Cardiac fibroblast (primary cell): ENCODE measurements at regions not wholly inside any gene's neighbourhood (a gene's known extent, or its start where the extent isn't known, plus 50 kb on each side); places are given as distances from the start of the nearest gene placed in this dataset.
"Not testable (repeated sequence)": the region's sequence is repeated elsewhere in the genome, so short reads cannot be mapped to it uniquely, and the experiment has no call there.

Experiments used
- DNase-seq, 2 donors: peaks; one replicate each; pipeline versions ENCODE4 v3.0.0 to v3.0.0-alpha.2; 2010; ENCODE audit warnings: low read depth in 2 of 2
- H3K4me3 ChIP-seq, 2 donors: replicated peaks in 1 of 2; 1 replicate in 1 of 2; 2 replicates in 1 of 2; pipeline ENCODE4 v1.5.1; 2011; ENCODE audit warnings: low read depth in 2 of 2, low read length in 2 of 2, mild to moderate bottlenecking in 2 of 2, moderate library complexity in 1 of 2

DNA sequence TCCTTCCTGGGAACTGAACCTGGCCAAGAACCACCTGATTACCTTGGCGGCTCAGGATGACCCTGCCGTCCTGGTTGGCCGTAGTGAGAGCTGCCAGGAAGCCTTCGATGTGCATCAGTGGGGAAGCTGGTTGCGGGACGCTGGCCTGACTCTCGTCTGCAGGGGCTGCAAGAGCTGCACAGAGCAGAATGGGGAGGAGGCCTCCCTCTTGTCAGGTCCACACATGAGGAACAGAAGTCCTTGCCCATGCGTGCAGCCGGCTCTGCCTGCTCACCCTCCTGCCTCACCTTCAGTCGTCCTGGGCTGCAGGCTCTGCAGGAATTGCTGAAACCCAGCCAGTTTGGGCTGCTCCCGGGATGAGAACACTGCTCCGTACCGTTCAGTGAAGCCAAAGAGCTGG lies 182.3 kb downstream of the KLRB1 start:
- DNase-seq, H3K4me3 ChIP-seq: not testable (repeated sequence)

DNA sequence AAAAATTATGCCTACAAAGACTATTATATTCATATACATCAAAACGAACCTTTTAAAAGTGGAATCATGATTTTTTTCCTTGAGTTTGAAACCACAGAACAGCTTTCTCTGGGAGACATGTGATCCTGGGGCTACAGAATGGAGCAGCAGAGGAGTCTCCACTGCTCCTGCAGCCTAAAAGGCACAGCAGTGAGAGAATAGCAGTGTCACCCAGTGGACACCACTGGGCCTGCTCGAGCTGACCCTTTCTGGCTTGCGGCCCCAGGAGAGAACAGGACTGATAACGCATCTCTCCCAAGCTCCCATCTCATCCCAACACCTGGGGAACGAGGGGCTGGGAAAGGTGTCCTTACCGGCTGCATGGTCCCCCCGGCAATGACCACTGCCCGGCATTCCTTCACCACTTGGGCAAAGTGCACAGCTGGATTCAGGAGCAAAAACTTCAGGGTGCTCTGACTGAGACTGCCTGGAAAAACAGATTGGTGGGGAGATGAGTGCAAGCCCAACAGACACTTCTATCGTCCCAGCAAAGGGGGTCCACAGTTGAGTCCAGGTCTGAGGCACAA lies 183.5 kb downstream of the KLRB1 start:
- DNase-seq, H3K4me3 ChIP-seq: not testable (repeated sequence)

DNA sequence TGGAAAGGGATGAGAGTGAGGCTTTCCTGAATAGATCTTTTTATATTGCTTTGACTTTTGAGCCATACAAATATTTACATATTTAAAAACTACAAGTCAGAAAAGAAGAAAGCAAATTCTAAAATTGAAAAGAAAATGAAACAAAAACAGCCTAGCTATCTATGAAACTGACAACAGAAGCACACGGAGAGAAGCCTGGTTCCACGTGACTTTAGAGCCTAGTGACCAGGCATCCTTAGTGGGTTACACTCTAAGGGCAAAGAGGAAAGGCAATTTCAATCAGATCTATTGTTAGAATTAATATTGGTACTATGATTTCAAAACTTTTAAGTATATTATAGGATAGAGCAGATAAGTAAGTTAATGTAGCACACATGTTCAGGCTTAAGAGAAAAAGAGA lies 185.0 kb downstream of the KLRB1 start:
- H3K4me3 ChIP-seq, DNase-seq: not testable (repeated sequence)

DNA sequence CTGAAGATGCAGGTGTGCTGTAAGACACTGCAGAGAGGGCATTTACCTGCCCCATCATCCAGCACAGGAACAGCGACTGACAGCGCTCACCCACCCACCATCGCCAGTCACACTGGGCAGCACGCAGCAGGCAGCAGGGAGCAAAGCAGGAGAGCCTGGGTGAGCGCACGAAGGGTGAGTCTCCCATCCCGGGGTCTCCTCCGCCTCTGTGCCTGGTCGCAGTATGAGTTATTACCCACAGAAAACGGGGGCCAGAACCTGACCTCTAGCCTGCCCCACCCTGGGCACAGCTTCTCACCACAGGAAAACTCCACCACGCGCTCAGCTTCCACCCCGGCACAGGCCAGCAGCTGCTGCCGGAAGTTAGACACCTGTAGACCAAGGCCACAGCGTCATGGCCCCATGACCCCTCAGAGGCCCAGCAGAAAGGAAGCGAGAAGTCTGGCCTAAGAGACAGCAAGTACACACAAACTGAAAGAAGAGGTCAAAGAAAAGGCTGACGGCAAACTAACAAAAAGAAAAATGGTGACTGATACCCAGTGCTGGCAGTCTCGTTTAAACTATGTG lies 186.1 kb downstream of the KLRB1 start:
- H3K4me3 ChIP-seq, DNase-seq: not testable (repeated sequence)

DNA sequence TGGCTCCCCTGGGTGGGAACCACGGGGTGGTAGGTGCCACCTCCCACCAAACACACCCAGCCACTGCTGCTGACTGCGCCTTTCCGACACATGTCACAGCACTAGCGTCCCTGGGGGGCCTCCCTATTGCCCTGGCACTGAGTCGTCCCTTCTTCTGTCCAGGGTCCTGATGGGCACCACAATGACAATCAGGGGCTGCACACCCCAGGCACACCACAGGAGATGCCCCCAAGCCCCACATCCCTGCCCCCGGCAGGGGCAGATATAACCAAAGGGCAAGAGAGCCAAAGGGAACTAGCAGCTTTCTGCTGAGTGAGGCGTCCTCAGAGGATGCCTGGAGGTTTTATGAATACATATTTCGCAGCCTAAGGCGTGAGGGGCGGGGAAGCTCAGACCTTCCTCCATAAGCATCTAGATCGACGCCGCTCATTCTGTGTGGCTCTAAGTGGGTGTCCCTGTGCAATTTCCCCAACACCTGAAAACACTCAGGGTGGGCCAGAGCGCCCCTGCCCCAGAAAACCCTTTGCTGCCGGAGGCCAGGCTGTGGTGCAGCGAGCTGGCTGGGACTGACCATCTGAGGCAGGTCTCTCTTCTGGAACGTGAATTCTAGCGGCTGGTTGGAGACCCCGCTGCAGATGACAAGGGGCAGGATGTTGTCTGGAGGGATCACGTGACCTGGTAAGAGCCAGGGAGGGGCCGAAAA lies 186.7 kb downstream of the KLRB1 start:
- H3K4me3 ChIP-seq, DNase-seq: not testable (repeated sequence)

DNA sequence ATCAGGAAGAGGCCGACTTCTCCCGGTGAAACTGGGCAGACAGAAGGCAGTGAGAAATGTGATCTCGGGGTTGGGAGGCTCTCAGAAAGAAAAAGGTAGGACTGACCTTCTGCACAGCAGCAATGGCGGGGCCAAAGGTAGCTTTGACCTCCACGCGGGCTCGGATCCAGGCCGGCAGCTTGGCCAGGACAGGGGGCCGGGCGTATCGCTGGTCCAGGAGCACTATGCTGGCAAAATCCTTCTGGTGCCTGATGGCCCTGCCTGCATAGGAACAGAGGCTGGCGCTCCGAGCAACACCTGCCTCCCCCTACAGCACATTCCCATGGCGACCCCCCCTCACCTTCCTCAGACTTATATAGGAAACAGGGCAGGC lies 189.1 kb downstream of the KLRB1 start:
- H3K4me3 ChIP-seq, DNase-seq: not testable (repeated sequence)

DNA sequence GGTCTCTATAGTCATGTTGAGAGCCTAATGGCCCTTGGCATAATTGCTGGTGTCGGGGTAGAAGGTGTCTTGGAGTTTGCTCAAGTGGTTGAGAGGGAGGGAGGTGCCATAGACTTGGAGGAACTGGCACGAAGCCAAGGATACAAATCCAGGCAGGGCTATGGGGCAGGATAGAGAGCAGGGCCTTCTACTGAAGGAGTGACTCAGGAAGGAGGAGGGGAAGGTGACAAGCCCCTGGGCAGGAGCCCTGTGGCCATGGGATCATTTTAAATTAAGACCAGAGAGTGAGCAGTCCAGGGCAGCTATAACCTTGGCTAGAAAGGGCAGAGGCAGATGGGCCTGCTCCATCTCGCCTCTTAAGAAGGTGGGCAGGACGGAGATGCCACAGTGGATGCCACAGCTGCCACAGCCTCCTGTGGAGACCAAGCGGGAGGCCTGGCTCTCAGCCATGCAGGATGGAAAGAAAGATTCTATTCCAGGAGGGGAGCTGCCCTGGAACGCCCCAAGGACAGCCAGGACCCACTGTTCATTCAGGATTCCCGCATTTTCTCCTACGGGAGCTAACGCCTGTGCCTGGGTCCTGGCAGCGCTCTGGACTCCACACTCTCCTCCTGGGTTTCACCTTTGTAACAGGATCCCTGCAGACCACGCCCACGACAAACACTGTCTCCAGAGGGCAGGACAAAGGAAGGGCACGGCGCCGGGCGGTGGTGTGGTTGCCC lies 189.6 kb downstream of the KLRB1 start:
- not testable (repeated sequence) for DNase-seq, H3K4me3 ChIP-seq

DNA sequence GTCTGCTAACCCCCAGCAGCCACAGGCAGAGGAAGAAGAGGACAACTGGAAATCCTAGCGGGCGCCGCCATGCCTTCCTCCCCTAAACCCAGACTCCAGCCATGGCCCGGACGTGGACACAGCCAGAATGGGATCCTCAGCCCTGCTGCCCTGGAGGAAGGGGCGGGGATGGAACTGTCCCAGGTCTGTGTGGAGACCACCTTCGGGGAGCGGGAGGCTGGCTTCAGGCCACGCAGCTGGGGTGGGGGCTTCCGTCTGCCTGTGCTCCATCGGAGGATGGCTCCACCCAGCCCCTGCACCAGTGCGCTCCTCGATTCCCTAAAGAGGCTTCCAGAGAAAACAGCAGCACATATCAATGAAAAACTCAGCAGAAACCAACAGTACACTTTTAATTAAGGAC lies 190.4 kb downstream of the KLRB1 start:
- not testable (repeated sequence) for DNase-seq, H3K4me3 ChIP-seq

DNA sequence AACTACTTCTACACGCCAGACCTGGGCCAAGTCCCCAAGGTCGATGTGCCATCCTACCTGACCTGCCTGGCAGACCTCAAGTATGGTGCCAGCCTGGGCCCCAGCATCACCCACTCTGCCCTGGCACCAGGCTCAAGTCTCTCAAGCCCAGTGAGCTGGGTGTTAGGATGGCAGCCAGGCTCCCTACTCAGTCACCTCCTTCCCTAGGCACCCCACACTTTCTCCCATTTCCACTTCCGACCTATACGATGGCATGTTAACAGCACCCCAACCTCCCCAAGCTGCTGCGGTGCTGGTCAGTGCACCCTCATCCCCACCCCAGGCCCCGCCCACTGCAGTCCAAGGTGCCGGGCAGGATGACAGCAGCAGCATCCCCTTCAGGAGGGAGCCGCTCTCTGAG lies 191.4 kb downstream of the KLRB1 start:
- H3K4me3 ChIP-seq, DNase-seq: not testable (repeated sequence)

DNA sequence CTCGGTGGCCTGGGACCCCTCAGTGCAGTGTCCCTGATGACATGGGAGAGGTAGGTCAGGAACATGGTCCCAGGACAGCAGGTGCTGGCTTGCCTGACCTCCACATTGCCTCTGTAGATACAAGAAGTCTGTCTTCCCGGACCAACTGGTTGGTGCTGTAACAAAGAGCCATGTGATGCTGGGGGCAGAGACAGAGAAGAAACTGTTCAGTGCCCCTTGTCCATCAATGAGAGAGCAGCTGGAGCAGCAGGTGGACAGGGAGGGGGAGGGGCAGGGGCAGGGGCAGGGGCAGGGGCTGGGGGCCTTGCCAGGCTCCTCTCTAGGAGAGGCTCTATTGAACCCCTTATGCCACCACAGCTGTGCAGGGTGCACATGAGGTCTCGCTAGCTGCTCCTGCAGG lies 191.8 kb downstream of the KLRB1 start:
- not testable (repeated sequence) for H3K4me3 ChIP-seq, DNase-seq

DNA sequence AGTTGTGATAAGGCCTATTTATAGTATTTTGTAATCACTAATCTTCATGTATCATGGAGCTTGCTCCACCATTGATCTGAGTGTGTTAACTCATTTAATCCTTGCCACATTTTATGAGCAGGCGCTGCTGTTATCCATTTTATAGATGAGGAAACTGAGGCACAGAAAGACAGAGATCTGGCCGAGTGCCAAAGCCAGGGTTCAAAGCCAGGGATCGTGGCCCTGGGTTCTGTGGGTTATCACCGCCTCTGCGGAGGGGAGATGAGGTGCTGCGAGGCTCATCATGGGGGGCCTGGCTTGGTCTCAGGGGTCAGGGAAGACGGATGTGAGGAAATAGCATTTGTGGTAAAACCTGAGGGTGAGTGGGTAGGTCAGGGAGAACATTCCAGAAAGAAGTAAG lies 193.9 kb downstream of the KLRB1 start:
- DNase-seq, H3K4me3 ChIP-seq: not testable (repeated sequence)

DNA sequence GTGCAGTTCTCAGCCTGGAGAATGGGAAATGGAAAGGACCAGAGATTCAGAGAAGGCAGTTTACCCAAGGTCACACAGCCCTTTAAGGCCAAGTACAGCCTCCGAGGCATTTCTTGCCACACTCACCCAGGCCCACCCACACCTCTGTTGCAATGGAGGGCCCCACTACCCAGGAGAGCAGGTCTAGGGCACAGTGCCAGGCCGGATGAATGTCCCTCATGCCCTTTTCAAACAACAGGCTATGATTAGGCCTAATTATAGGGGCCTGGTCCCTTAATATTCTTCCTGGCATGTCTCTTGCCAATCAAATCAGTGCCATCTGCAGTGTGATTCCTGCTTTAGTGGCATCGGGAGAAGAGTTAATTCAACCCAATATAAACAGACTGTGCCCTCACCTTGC lies 195.3 kb downstream of the KLRB1 start:
- not testable (repeated sequence) for H3K4me3 ChIP-seq, DNase-seq

DNA sequence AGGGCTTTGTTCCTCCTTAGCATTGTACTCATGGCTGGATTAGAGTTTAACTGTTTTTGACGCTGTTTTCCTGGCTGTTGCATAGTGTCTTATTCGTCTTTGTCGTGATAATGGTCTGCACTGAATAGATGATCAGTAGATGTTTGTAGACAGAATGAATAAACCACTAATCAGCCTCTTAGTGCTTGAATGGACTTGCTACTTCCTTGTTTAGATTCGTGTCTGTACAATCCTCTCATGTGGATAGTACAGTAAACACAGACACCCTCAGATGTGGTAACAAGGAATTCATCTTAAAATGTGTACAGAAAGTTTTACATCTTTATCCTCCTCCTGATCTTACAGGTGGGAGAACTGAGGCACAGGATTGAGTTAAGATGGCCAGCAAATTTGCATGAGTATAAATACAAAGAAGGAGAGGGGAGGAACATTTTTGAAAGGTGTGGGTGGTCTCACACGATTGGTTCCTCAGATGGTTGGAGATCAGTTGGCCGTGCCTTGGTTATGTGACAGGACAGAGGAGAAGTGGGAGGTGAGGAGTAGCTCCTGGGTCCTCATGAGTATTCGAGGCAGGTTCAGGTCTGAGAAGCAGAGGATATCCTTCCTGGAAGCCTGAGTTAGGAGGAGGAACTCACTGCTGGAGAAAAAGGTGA lies 196.0 kb downstream of the KLRB1 start:
- not testable (repeated sequence) for H3K4me3 ChIP-seq, DNase-seq

DNA sequence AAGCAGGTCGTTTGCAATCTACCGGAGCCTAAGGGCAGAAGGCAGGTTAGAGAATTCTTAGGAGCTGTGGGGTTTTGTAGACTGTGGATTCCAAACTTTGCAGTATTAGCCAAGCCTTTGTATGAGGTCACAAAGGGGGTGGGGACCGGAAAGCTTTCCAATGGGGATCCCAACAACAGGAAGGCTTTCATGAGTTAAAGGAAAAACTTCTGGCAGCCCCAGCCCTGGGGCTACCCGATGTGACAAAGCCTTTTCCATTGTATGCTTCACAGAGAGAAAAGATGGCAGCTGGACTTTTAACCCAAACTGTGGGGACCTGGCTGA lies 199.2 kb upstream of the PZP start:
- DNase-seq, H3K4me3 ChIP-seq: not testable (repeated sequence)
